ENCODE measurements at regions not wholly inside any gene's neighbourhood (a gene's known extent, or its start where the extent isn't known, plus 50 kb on each side); places are given as distances from the start of the nearest gene placed in this dataset.

DNA sequence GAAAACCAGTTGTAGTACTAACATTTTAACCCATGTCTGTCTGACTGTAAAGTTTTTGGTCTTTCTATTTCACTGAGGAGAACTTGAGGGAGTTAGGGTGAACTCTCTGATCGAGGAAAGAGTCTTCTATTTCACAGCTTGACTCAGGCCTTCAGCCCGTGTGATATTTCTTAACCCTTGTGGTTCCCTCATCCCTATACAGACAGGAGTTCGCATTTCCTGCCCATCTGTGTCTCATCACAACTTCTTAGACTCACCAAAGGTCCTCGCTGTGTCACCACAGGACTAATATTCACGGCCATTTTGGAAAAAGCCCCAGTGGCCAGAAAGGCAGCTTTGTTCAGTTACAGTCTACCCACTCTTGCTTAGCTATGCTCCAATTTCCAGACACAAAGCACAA, 172.8 kb downstream of the FAM181B start:
- no peak overlapping the region for H3K4me2 ChIP-seq (ENCODE audit: insufficient read depth, low read length, poor library complexity, severe bottlenecking)
- no peaks in the 10 kb centered on the region for H3K36me3 ChIP-seq (replicated peaks in 1 of 2; ENCODE audit: control insufficient read depth in 2 of 2, insufficient read depth in 2 of 2, low read length in 2 of 2)
- WGBS, 2 donors (ENCODE audit: extremely low coverage in 2 of 2, insufficient read length in 2 of 2, insufficient replicate concordance in 1 of 2) = no CpG with 5 or more reads among the region's 5 CpGs
- no peak overlapping the region for H3K4me3 ChIP-seq (ENCODE audit: low read length in 2 of 2)
- no peaks in the 10 kb centered on the region for H3K4me1 ChIP-seq (ENCODE audit: control insufficient read depth in 2 of 2, insufficient read depth in 1 of 2, low read depth in 1 of 2, low read length in 2 of 2)
- no peak overlapping the region for H3K18ac ChIP-seq (ENCODE audit: low read length)
- H3K27ac ChIP-seq (replicated peaks; ENCODE audit: low read length) = no peak overlapping the region
- no peaks in the 10 kb centered on the region for H3K27me3 ChIP-seq (ENCODE audit: control insufficient read depth in 3 of 3, insufficient read depth in 3 of 3, low read depth in 1 of 3, low read length in 3 of 3)
- no peak overlapping the region for H4K8ac ChIP-seq (ENCODE audit: low read depth, low read length)
- no peak overlapping the region for H4K91ac ChIP-seq (ENCODE audit: low read depth, low read length, poor library complexity)
- no peak overlapping the region for H3K14ac ChIP-seq (ENCODE audit: low read length)
- no peak overlapping the region for H2BK15ac ChIP-seq (ENCODE audit: low read length)
- no peak overlapping the region for H3K4ac ChIP-seq (ENCODE audit: low read length)
- DNase-seq (ENCODE audit: low spot score) = no peak
- H2AFZ ChIP-seq (ENCODE audit: low read length) = no peak overlapping the region
- H2AK5ac ChIP-seq (ENCODE audit: low read depth, low read length) = no peak overlapping the region
- no peaks in the 10 kb centered on the region for H3K9me3 ChIP-seq (replicated peaks in 1 of 2; ENCODE audit: control insufficient read depth in 2 of 2, insufficient read depth in 1 of 2, low read depth in 1 of 2, low read length in 2 of 2)
- no peak overlapping the region for H2BK120ac ChIP-seq (ENCODE audit: low read depth, low read length)
- no peak overlapping the region for H2BK12ac ChIP-seq (ENCODE audit: low read length)
- no peak overlapping the region for H2BK5ac ChIP-seq (ENCODE audit: low read length)
- no peak overlapping the region for H3K9ac ChIP-seq (ENCODE audit: low read depth, low read length, poor library complexity)
- no peak overlapping the region for H3K23ac ChIP-seq (ENCODE audit: low read depth, low read length, poor library complexity)
- H3K79me1 ChIP-seq (ENCODE audit: low read depth, low read length) = no peaks in the 10 kb centered on the region

DNA sequence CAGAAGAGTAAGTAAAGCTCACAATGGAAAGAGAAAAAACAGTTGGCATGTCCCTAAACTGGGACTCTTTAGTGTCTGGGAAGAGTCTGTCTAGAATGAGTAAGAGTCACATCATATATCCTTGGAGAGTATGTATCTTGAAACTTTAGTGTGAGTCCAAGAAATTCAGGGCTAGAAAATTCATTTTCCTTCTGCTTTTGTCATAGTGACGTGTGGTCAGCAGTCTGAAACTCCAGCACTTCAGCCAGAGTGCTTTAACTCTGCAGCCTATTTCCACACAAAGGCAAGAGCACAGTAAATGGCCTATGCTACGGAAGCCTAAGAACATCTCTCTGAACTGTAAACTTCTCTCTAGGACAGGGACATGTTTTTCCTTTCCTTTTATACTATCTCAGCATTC, 174.1 kb downstream of the FAM181B start:
- no peak overlapping the region for H3K18ac ChIP-seq (ENCODE audit: low read length)
- H3K79me1 ChIP-seq (ENCODE audit: low read depth, low read length) = no peaks in the 10 kb centered on the region
- H3K4me2 ChIP-seq (ENCODE audit: insufficient read depth, low read length, poor library complexity, severe bottlenecking) = no peak overlapping the region
- no peak overlapping the region for H3K4me3 ChIP-seq (ENCODE audit: low read length in 2 of 2)
- no peaks in the 10 kb centered on the region for H3K4me1 ChIP-seq (ENCODE audit: control insufficient read depth in 2 of 2, insufficient read depth in 1 of 2, low read depth in 1 of 2, low read length in 2 of 2)
- H3K23ac ChIP-seq (ENCODE audit: low read depth, low read length, poor library complexity) = no peak overlapping the region
- no peak overlapping the region for H2BK5ac ChIP-seq (ENCODE audit: low read length)
- no peak overlapping the region for H3K9ac ChIP-seq (ENCODE audit: low read depth, low read length, poor library complexity)
- WGBS, 2 donors (ENCODE audit: extremely low coverage in 2 of 2, insufficient read length in 2 of 2, insufficient replicate concordance in 1 of 2) = no CpG with 5 or more reads among the region's 2 CpGs
- no peak overlapping the region for H4K8ac ChIP-seq (ENCODE audit: low read depth, low read length)
- H3K4ac ChIP-seq (ENCODE audit: low read length) = no peak overlapping the region
- H3K27ac ChIP-seq (replicated peaks; ENCODE audit: low read length) = no peak overlapping the region
- H3K36me3 ChIP-seq (replicated peaks in 1 of 2; ENCODE audit: control insufficient read depth in 2 of 2, insufficient read depth in 2 of 2, low read length in 2 of 2) = no peaks in the 10 kb centered on the region
- H2AK5ac ChIP-seq (ENCODE audit: low read depth, low read length) = no peak overlapping the region
- no peaks in the 10 kb centered on the region for H3K9me3 ChIP-seq (replicated peaks in 1 of 2; ENCODE audit: control insufficient read depth in 2 of 2, insufficient read depth in 1 of 2, low read depth in 1 of 2, low read length in 2 of 2)
- H2BK15ac ChIP-seq (ENCODE audit: low read length) = no peak overlapping the region
- H2BK12ac ChIP-seq (ENCODE audit: low read length) = no peak overlapping the region
- H2BK120ac ChIP-seq (ENCODE audit: low read depth, low read length) = no peak overlapping the region
- no peaks in the 10 kb centered on the region for H3K27me3 ChIP-seq (ENCODE audit: control insufficient read depth in 3 of 3, insufficient read depth in 3 of 3, low read depth in 1 of 3, low read length in 3 of 3)
- no peak overlapping the region for H3K14ac ChIP-seq (ENCODE audit: low read length)
- no peak overlapping the region for H2AFZ ChIP-seq (ENCODE audit: low read length)
- H4K91ac ChIP-seq (ENCODE audit: low read depth, low read length, poor library complexity) = no peak overlapping the region
- no peak for DNase-seq (ENCODE audit: low spot score)

DNA sequence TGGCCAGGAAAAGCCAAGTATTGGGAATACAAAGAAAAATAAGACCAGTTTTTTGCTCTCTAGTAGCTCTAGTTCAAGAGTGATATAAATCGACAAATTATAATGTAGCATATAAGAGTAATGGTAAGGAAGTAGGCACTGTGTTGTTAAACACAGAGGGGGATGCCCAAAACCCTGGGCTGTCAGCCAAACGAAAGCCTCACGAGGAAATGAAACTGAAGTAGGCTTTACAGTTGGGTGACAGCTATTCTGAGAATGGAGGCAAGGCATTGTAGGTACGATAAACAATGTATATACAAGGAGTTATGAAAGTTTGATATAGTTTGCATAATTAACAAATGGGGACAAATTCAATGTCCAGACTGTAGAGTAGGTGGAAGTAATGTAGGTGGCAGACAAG, 176.4 kb downstream of the FAM181B start:
- Histone ChIP-seq H3K4me2 (ENCODE audit: insufficient read depth, low read length, poor library complexity, severe bottlenecking) (no peak overlapping the region), H3K9ac (ENCODE audit: low read depth, low read length, poor library complexity) (no peak overlapping the region), H3K27ac (replicated peaks; ENCODE audit: low read length) (no peak overlapping the region), H2BK5ac (ENCODE audit: low read length) (no peak overlapping the region), H2AFZ (ENCODE audit: low read length) (no peak overlapping the region), H3K14ac (ENCODE audit: low read length) (no peak overlapping the region), H4K91ac (ENCODE audit: low read depth, low read length, poor library complexity) (no peak overlapping the region), H3K79me1 (ENCODE audit: low read depth, low read length) (no peaks in the 10 kb centered on the region), H2AK5ac (ENCODE audit: low read depth, low read length) (no peak overlapping the region), H3K23ac (ENCODE audit: low read depth, low read length, poor library complexity) (no peak overlapping the region), H3K9me3 (replicated peaks in 1 of 2; ENCODE audit: control insufficient read depth in 2 of 2, insufficient read depth in 1 of 2, low read depth in 1 of 2, low read length in 2 of 2) (no peaks in the 10 kb centered on the region), H3K4me3 (ENCODE audit: low read length in 2 of 2) (no peak overlapping the region), H2BK15ac (ENCODE audit: low read length) (no peak overlapping the region), H3K36me3 (replicated peaks in 1 of 2; ENCODE audit: control insufficient read depth in 2 of 2, insufficient read depth in 2 of 2, low read length in 2 of 2) (no peaks in the 10 kb centered on the region), H2BK12ac (ENCODE audit: low read length) (no peak overlapping the region), H3K27me3 (ENCODE audit: control insufficient read depth in 3 of 3, insufficient read depth in 3 of 3, low read depth in 1 of 3, low read length in 3 of 3) (no peaks in the 10 kb centered on the region), H3K4ac (ENCODE audit: low read length) (no peak overlapping the region), H3K4me1 (ENCODE audit: control insufficient read depth in 2 of 2, insufficient read depth in 1 of 2, low read depth in 1 of 2, low read length in 2 of 2) (no peaks in the 10 kb centered on the region), H4K8ac (ENCODE audit: low read depth, low read length) (no peak overlapping the region), H2BK120ac (ENCODE audit: low read depth, low read length) (no peak overlapping the region), H3K18ac (ENCODE audit: low read length) (no peak overlapping the region)
- no peak for DNase-seq (ENCODE audit: low spot score)
- no CpG with 5 or more reads among the region's 4 CpGs for WGBS, 2 donors (ENCODE audit: extremely low coverage in 2 of 2, insufficient read length in 2 of 2, insufficient replicate concordance in 1 of 2)

DNA sequence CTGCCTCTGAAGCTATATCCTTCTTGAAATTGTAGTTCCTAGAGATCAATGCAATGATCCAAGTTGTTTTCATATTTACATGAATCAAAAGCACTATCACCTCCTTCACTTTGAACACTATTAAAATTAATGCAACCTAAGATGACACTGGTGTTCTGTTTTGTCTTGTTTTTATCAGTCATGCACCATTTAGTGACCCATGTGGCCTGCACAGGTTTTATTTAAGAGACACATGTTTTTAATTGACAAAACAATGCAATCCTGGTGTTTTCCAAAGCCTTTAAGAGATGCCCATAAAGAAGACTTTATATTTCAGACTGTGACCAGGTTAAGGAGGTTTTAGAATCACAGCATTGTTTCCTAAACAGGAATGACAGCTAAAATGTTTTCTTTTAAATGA, 177.5 kb downstream of the FAM181B start:
- no peak overlapping the region for H3K4ac ChIP-seq (ENCODE audit: low read length)
- H3K9ac ChIP-seq (ENCODE audit: low read depth, low read length, poor library complexity) = no peak overlapping the region
- no peak overlapping the region for H3K18ac ChIP-seq (ENCODE audit: low read length)
- no peak overlapping the region for H3K14ac ChIP-seq (ENCODE audit: low read length)
- H2AFZ ChIP-seq (ENCODE audit: low read length) = no peak overlapping the region
- H3K4me1 ChIP-seq (ENCODE audit: control insufficient read depth in 2 of 2, insufficient read depth in 1 of 2, low read depth in 1 of 2, low read length in 2 of 2) = no peaks in the 10 kb centered on the region
- no peak overlapping the region for H3K27ac ChIP-seq (replicated peaks; ENCODE audit: low read length)
- H4K91ac ChIP-seq (ENCODE audit: low read depth, low read length, poor library complexity) = no peak overlapping the region
- H3K9me3 ChIP-seq (replicated peaks in 1 of 2; ENCODE audit: control insufficient read depth in 2 of 2, insufficient read depth in 1 of 2, low read depth in 1 of 2, low read length in 2 of 2) = no peaks in the 10 kb centered on the region
- no peaks in the 10 kb centered on the region for H3K27me3 ChIP-seq (ENCODE audit: control insufficient read depth in 3 of 3, insufficient read depth in 3 of 3, low read depth in 1 of 3, low read length in 3 of 3)
- H3K23ac ChIP-seq (ENCODE audit: low read depth, low read length, poor library complexity) = no peak overlapping the region
- no peak overlapping the region for H2BK12ac ChIP-seq (ENCODE audit: low read length)
- H2BK120ac ChIP-seq (ENCODE audit: low read depth, low read length) = no peak overlapping the region
- no peak overlapping the region for H2BK5ac ChIP-seq (ENCODE audit: low read length)
- no peak overlapping the region for H2AK5ac ChIP-seq (ENCODE audit: low read depth, low read length)
- H3K79me1 ChIP-seq (ENCODE audit: low read depth, low read length) = no peaks in the 10 kb centered on the region
- no peaks in the 10 kb centered on the region for H3K36me3 ChIP-seq (replicated peaks in 1 of 2; ENCODE audit: control insufficient read depth in 2 of 2, insufficient read depth in 2 of 2, low read length in 2 of 2)
- H2BK15ac ChIP-seq (ENCODE audit: low read length) = no peak overlapping the region
- no peak overlapping the region for H4K8ac ChIP-seq (ENCODE audit: low read depth, low read length)
- no peak overlapping the region for H3K4me2 ChIP-seq (ENCODE audit: insufficient read depth, low read length, poor library complexity, severe bottlenecking)
- no peak for DNase-seq (ENCODE audit: low spot score)
- H3K4me3 ChIP-seq (ENCODE audit: low read length in 2 of 2) = no peak overlapping the region
